ENCODE measurements at regions not wholly inside any gene's neighbourhood (a gene's known extent, or its start where the extent isn't known, plus 50 kb on each side); places are given as distances from the start of the nearest gene placed in this dataset.

DNA sequence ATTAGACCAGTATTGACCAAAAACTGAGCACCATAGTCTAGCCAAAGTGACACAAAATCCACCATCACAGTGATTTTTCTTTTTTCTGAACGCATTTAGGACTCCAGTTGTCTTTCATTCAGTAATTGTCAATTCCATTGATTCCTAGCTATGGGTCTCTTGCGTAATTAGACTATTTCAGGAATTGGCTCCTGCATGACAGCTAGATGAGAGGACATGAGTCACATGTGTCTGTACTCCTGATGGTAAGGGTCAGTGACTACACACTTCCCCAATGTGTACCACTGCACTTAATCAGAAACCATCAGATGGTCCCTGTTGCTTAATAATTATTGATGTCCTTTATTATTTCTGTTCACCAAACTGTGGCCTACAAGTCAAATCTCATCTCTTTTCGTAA, 469.5 kb downstream of the POM121L12 start:
- DNase-seq (ENCODE audit: low read depth in 2 of 2), result no peak

DNA sequence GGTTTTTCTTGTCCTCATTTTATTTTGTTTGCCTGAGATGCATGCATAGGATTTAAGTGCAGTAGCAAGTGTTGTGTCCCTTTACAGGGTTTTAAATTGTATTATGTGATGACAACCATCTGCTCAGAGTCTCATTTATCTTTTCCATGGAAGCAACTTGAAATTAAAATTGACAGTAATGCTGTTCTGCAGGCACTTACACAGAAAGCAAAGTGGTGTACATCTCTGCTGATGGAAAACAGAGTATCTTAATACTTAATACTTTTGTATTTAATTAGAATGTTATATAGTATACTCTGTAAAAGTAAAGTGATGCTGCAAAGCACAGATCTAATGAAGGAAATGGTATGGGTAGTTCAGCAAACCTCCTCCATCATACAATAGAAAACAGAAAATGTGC, 482.9 kb downstream of the POM121L12 start:
- DNase-seq (ENCODE audit: low read depth in 2 of 2), result no peak

DNA sequence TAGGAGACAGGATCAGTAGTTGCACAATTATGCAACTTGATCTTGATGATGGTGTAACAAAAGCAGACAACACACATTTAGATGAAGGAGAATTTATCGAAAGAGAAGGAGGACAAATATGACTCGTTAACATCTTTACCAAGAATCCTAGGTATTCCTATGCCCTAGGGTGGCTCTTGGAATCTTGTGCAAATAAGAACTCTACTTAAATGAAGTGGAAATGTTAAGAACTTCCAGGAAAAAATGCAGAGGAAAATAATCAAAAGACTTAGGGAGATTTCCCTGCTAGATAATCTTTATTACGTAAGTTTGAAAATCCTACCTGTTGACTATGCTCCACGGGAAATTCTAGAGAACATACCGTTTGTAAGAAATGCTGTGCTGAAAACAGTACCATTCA, 485.4 kb downstream of the POM121L12 start:
- DNase-seq (ENCODE audit: low read depth in 2 of 2), result no peak

DNA sequence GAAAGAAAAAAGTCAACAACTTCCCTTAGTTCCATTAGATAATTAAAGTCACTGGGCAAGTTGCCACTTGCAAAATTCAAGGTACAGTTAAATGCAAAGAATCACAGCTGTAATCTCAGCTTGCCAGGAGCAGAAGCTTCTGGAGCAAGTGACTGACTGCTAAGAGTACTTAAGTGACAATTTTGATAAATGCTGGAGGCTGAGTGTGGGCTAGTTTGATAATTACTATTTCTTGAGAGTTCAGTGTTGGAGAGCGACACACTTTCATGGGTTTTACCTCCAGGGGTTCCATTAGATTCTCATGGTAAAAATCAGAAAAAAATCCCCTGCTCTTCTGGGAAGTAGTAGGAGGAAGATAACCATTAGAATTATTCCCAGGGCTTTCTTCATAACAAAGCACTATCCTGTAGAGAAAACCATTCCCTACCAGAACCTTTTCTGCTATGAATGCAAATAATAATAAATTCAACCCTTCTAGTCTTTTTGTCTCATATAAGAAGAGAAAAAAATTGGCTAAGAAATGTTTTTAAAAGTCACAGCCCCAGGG, 486.3 kb downstream of the POM121L12 start:
- DNase-seq (ENCODE audit: low read depth in 2 of 2), result no peak

DNA sequence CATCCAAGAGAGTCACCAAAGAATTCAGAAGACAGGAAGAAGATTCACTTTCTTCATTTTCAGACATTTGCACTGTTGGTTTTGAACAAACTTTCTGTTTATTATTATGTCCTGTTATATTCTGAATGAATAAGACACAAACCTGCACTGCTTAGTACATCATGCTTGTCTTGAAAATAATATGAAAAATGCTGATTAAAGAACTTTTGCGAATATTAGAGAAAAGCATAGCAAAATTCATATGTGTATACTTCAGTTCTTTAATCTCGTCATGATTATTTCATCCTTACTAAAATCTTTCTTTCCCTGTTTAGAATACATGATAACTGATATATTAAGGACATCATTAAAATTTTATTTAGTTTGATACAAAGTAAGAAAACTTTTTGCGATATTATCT, 504.1 kb downstream of the POM121L12 start:
- no peak for DNase-seq (ENCODE audit: low read depth in 2 of 2)

DNA sequence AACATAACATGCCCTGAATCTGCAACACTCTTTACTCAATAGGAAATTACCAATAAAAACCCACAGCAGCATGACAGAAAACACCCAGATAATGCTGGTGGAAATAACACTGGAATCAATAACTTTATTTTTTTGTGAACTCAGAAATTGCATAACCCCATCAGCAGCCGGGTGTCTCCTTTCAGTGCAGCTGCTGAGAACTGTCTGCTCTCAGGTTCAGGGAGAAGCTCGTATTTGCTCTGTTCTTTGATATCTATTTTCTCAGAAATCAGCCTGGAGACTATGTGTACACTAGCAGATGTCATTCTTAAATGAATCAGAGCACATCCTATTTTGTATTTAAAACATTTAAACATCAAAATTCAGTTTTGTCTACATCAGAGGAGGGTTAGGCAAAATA, 506.0 kb downstream of the POM121L12 start:
- no peak for DNase-seq (ENCODE audit: low read depth in 2 of 2)

DNA sequence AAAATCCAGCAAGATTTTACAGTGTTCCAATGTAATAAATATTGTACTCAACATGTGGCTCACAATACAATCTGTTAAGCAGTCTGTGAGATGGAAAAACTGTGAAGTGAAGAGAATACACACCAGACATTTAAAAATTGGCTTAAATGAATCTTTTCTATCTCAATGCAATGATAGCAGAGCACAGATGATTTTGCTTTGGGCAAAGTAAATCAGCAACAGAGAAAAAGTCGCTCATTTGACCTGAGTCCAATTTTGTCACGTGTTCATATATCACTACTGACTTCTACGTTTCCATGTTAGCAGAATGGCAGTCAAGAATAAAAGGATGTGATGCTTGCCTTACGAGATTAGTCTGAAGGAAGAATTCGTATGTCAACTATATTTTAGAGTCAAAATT, 506.7 kb downstream of the POM121L12 start:
- no peak for DNase-seq (ENCODE audit: low read depth in 2 of 2)
